SKM-1 treated with dmso at 0.1 percent for 144 hours (cell line): ENCODE measurements at regions not wholly inside any gene's neighbourhood (a gene's known extent, or its start where the extent isn't known, plus 50 kb on each side); places are given as distances from the start of the nearest gene placed in this dataset.
"Not testable (repeated sequence)": the region's sequence is repeated elsewhere in the genome, so short reads cannot be mapped to it uniquely, and the experiment has no call there.

Source experiments
- DNase-seq: peaks from one replicate; lab custom pipeline; 2025; ENCODE audit not compliant: unreplicated experiment; lab: John Stamatoyannopoulos, UW

DNA sequence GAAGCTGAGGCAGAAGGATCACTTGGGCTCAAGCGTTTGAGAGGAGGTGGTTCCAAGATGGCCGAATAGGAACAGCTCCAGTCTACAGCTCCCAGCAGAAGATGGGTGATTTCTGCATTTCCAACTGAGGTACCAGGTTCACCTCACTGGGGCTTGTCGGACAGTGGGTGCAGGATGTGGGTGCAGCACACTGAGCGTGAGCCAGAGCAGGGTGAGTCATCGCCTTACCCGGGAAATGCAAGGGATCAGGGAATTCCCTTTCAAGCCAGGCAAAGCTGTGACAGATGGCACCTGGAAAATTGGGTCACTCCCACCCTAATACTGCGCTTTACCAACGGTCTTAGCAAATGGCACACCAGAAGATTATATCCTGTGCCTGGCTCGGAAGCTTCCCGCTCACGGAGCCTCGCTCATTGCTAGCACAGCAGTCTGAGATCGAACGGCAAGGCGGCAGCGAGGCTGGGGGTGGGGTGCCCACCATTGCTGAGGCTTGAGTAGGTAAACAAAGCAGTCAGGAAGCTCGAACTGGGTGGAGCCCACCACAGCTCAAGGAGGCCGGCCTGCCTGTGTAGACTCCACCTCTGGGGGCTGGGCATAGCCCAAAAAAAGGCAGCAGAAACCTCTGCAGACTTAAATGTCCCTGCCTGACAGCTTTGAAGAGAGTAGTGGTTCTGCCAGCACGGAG is 482.6 kb upstream of the DAB2 start:
- not testable (repeated sequence) for DNase-seq

GRCh38 chr5:39906146-39906545 is 481.4 kb upstream of the DAB2 start:
- DNase-seq = no peak

DNA sequence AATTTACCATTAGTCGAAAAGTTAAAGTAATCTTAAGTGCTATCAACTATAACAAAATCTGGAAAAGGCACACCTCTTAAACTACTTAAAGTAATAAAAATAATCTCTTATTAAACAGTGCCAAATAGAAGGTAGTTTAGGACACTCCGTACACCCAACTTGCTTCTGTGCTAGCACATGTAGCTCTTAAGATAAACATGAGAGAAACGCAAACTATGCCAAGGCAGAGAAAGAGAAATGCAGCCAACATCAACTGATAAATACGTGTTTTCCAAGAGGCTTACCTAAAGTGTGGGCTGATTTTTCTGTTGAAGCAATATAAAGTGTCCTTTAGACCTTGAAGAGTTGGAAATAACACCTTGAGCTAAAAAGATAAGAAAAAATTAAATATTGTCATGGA is 480.6 kb upstream of the DAB2 start:
- DNase-seq = no peak

DNA sequence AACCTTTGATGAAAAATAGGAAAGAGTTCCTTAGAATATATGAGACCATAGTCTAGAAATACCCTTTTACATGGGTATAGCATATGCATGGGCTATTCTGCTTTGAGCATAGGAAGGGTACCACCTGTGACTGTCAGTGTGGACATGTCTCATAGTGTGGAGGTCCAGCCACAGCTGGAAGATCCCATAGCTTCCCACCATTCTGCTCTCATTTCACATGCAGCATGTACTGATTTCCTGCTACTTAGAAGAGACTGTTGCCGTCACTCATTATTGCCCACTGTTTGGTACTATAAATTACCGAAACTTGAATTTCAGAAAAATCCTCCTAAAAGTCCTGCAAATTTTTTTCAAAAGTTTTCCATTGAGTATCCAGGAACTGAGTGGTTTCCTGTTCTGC is 477.8 kb upstream of the DAB2 start:
- DNase-seq = no peak

- DNase-seq = no peak
These were observed 474.0 kb upstream of the DAB2 start for GRCh38 chr5:39898731-39899130.

DNA sequence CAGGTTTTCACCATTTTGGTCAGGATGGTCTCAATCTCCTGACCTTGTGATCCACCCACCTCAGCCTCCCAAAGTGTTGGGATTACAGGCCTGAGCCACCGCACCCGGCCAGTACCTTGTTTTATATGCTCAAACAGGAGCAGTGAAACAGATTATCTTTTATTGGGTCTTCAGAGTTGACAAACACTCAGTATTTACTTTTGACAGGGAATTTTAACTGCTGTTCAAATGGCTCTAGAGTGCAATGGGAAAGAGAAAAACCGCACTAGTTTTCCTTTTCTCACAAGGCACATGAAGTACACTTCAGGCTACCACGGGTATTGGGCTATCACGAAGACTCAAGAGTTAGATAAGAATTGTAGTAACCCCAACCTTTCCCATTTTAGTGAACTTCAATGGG is 471.9 kb upstream of the DAB2 start:
- DNase-seq = no peak

GRCh38 chr5:39896104-39896503 is 471.3 kb upstream of the DAB2 start:
- no peak for DNase-seq

GRCh38 chr5:39892708-39893107 is 467.9 kb upstream of the DAB2 start:
- no peak for DNase-seq

GRCh38 chr5:39891376-39891775 is 466.6 kb upstream of the DAB2 start:
- no peak for DNase-seq

DNA sequence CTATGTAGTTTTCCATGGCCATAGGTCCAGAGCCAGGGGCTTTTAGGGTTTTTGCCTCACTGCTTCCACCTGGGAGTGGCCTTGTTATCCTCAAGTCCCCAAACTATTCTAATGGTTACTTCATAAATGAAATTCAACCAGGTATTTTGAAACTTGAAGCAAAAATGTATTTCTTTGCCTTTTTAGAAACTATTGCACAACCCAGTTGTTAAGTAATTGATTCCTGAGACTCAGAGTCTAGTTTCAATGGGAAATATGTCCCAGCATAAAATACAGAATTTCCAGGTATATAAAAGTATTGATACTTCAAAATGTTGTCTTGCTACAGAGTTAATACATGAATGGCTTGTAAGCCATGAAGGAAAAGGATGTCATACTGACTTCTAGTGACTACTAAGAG is 456.2 kb upstream of the DAB2 start:
- DNase-seq = no peak

DNA sequence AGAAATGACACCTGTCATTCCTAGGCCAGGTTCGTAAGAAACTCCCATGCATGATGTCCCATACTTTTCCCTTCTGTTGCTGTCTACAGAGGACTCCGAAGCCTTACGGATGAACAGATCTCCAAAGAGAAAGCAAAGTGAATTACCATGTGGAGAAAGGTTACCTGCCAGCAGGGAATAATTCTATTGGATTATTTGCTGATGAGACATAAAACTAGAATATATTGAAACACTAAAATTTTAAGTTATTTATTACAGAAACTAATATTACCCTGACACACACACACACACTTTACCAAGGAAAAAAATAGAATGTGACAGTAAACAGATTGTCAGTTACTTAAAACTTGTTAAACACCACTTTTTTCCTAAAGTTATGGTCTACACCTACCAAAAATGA is 452.7 kb upstream of the DAB2 start:
- DNase-seq = no peak

DNA sequence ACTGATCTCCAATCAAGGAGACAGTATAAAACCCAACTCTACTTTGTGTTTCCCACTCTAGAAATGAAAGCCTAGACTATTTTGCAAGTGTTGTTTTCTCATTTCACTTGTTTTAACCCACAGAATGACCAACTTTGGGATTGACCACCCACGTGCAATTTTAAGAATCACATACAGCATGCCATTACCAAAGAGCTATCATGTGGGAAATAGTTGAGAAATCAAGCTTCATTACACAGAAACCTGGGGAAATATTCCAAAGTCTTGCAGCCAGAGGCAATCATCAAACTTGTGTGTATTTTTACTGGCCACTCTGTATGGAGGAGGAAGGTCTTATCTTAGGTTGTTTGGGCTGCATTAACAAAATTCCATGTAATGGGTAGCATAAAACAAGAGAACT is 451.4 kb upstream of the DAB2 start:
- DNase-seq = no peak

DNA sequence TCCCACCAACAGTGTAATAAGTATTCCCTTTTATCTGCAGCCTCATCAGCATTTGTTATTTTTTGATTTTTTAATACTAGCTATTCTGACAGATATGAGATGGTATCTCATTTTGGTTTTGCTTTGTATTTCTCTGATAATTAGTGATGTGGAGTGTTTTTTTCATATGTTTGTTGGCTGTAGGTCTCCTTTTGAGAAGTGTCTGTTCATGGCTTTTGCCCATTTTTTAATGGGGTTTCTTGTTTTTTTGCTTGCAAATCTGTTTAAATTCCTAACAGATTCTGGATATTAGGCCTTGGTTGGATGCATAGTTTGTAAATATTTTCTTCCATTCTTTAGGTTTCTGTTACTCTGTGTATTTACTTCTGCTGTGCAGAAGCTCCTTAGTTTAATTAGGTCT is 445.4 kb upstream of the DAB2 start:
- no peak for DNase-seq

- DNase-seq = no peak
These were observed 444.6 kb upstream of the DAB2 start for GRCh38 chr5:39869396-39869795.

GRCh38 chr5:39867923-39868322 is 443.1 kb upstream of the DAB2 start:
- no peak for DNase-seq

GRCh38 chr5:39863926-39864552 is 439.3 kb upstream of the DAB2 start:
- DNase-seq = no peak

DNA sequence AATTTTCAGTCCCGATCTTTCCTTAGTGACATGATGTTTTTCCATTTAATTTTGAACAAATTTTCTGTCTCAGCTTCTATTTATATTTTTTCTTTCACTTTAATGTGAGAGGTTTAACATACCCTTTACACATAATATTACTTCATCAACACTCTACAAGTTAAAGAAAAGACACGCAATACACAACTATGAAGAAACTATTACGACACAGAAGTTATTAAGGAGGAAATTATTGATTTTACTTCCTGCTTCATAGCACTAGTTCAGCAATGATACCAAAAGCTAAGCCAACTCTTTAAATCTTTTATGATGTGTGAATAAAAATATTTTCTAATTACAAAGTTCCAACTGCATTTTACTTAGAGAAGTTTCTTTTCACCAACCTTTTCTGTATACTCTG is 432.3 kb upstream of the DAB2 start:
- DNase-seq = no peak

- no peak for DNase-seq
These were observed 430.1 kb upstream of the DAB2 start for GRCh38 chr5:39854771-39855410.

DNA sequence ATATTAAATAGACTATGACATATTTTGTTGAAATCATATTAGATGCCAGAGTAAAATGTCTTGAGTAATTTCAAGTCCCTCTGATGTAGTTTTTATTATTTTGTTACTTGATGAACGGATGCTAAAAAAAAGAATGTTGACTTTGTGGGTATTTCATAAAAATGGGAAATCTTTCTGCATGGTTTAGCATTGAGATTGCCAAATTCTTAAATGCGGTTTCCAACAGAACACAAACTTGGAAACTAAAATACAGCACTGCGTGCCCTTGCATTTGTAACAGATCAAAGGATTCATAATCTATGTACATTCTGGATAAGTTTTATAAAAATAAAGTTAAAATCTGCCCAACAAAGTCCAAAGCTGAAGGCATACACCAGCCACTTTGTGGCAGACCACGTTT is 425.5 kb upstream of the DAB2 start:
- no peak for DNase-seq

GRCh38 chr5:39846144-39846543 is 421.4 kb upstream of the DAB2 start:
- DNase-seq = no peak

- no peak for DNase-seq
These were observed 419.0 kb upstream of the DAB2 start for GRCh38 chr5:39843767-39844166.

GRCh38 chr5:39835371-39835770 is 410.6 kb upstream of the DAB2 start:
- no peak for DNase-seq

DNA sequence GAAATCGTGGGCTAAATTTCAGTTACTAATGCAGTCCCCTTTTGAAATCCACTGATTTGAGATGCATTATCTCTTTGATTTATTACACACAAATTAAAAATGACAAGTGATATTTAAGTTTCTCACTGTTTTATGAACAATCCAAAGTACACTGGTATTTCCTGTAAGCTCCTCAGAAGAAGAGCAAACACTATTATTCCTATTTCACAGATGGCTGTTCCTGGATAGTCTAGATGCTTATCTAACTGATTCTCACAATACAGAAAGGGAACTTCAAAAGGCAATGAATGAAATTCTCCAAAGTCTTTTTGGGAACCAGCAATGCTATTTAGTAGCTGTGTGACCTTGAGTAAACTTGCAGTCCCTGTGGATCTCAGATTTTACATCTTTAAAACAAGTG is 404.7 kb upstream of the DAB2 start:
- DNase-seq = no peak
